Neural cell (in vitro differentiated cells): ENCODE measurements at regions not wholly inside any gene's neighbourhood (a gene's known extent, or its start where the extent isn't known, plus 50 kb on each side); places are given as distances from the start of the nearest gene placed in this dataset.

Experiments used
- H2AFZ ChIP-seq: fragments of 200-600, 300-800 bp; sonication (generic), shearing (Covaris generic); 2 replicates; pipeline ENCODE4 v1.6.0; 2014; ENCODE audit warnings: low read depth, mild to moderate bottlenecking, antibody characterized with exemption, low read length, moderate library complexity
- H3F3A ChIP-seq: fragments of 200-600 bp; shearing (Covaris generic); 2 replicates; pipeline ENCODE4 v1.6.1; 2016; ENCODE audit warnings: mild to moderate bottlenecking, moderate library complexity, mixed read lengths, antibody characterized with exemption, low read length; ENCODE audit not compliant: insufficient read depth, poor library complexity, severe bottlenecking
- H3K27ac ChIP-seq: fragments of 200-600, 300-800 bp; sonication (generic), shearing (Covaris generic); 2 replicates; pipeline ENCODE4 v1.5.1; 2014; ENCODE audit warnings: mild to moderate bottlenecking, low read length, moderate library complexity
- H3K27me3 ChIP-seq: fragments of 300-800, 200-600 bp; sonication (generic), shearing (Covaris generic); 2 replicates; pipeline ENCODE4 v1.6.0; 2014; ENCODE audit warnings: mild to moderate bottlenecking, low read depth, low read length, moderate library complexity; ENCODE audit not compliant: insufficient read depth
- H3K36me3 ChIP-seq: fragments of 300-800, 200-600 bp; sonication (generic), shearing (Covaris generic); 2 replicates; pipeline ENCODE4 v1.5.1; 2014; ENCODE audit warnings: mild to moderate bottlenecking, antibody characterized with exemption, low read length, moderate library complexity; ENCODE audit not compliant: insufficient read depth
- H3K4me2 ChIP-seq: fragments of 300-800, 200-600 bp; sonication (generic), shearing (Covaris generic); 2 replicates; pipeline ENCODE4 v1.6.0; 2014; ENCODE audit warnings: mild to moderate bottlenecking, low read length
- H3K4me3 ChIP-seq: fragments of 300-800, 200-600 bp; sonication (generic), shearing (Covaris generic); 2 replicates; pipeline ENCODE4 v1.5.1; 2014; ENCODE audit warnings: mild to moderate bottlenecking, low read length, moderate library complexity
- H3K79me2 ChIP-seq: fragments of 200-600 bp; shearing (Covaris generic); replicated peaks from 2 replicates; pipeline ENCODE4 v1.6.0; 2014; ENCODE audit warnings: mild to moderate bottlenecking, low read length, moderate library complexity; ENCODE audit not compliant: insufficient read depth
- H3K9ac ChIP-seq: fragments of 300-800, 200-600 bp; sonication (generic), shearing (Covaris generic); 2 replicates; pipeline ENCODE4 v1.6.1; 2016; ENCODE audit warnings: mild to moderate bottlenecking, low read length, mixed read lengths
- H3K9me2 ChIP-seq: fragments of 200-600 bp; shearing (Covaris generic); 2 replicates; pipeline ENCODE4 v1.6.1; 2016; ENCODE audit warnings: mild to moderate bottlenecking, low read length, mixed read lengths; ENCODE audit not compliant: insufficient read depth
- H3K9me3 ChIP-seq: fragments of 200-600, 300-800 bp; sonication (generic), shearing (Covaris generic); 2 replicates; pipeline ENCODE4 v1.6.1; 2016; ENCODE audit warnings: mild to moderate bottlenecking, mixed run types, low read length, moderate library complexity, mixed read lengths
- H4K20me1 ChIP-seq: fragments of 200-600 bp; shearing (Covaris generic); 2 replicates; pipeline ENCODE4 v1.6.1; 2016; ENCODE audit warnings: mild to moderate bottlenecking, mixed run types; ENCODE audit not compliant: insufficient read depth
- EP300 ChIP-seq: fragments of 450-650 bp; conservative IDR thresholded peaks from 2 replicates; pipeline ENCODE4 v1.6.1; 2014; ENCODE audit warnings: antibody characterized with exemption, mild to moderate bottlenecking, moderate library complexity; ENCODE audit not compliant: poor library complexity, severe bottlenecking
- EZH2 ChIP-seq: fragments of 200-600, 300-800 bp; shearing (Covaris generic), sonication (generic); IDR thresholded peaks from 2 replicates; pipeline ENCODE4 v1.6.1; 2014; ENCODE audit warnings: antibody characterized with exemption, low read length, borderline replicate concordance, mild to moderate bottlenecking; ENCODE audit not compliant: insufficient read depth, poor library complexity, severe bottlenecking
- MXI1 ChIP-seq: fragments of 450-650 bp; conservative IDR thresholded peaks from 2 replicates; pipeline ENCODE4 v1.6.1; 2014; ENCODE audit warnings: antibody characterized with exemption, mild to moderate bottlenecking; ENCODE audit not compliant: poor library complexity, severe bottlenecking
- POLR2AphosphoS5 ChIP-seq: IDR thresholded peaks from 2 replicates; pipeline ENCODE4 v1.6.1; 2012
- RAD21 ChIP-seq: fragments of 450-650 bp; conservative IDR thresholded peaks from 2 replicates; pipeline ENCODE4 v1.6.1; 2014; ENCODE audit warnings: antibody characterized with exemption, mild to moderate bottlenecking, moderate library complexity
- SMC3 ChIP-seq: fragments of 450-650 bp; conservative IDR thresholded peaks from 2 replicates; pipeline ENCODE4 v1.6.1; 2014; ENCODE audit warnings: antibody characterized with exemption, mild to moderate bottlenecking, moderate library complexity; ENCODE audit not compliant: poor library complexity
- TAF1 ChIP-seq: IDR thresholded peaks from 2 replicates; pipeline ENCODE4 v1.6.1; 2012; ENCODE audit warnings: low read depth
- TF ChIP-seq, protein P1 (sequence below): IDR thresholded peaks from 2 replicates; pipeline ENCODE4 v1.6.1; 2012; ENCODE audit warnings: borderline replicate concordance
- TF ChIP-seq, protein P2 (sequence below): fragments of 450-650 bp; IDR thresholded peaks from 2 replicates; pipeline ENCODE4 v1.5.1; 2014; ENCODE audit warnings: antibody characterized with exemption, mild to moderate bottlenecking, moderate library complexity; ENCODE audit not compliant: poor library complexity, severe bottlenecking

DNA sequence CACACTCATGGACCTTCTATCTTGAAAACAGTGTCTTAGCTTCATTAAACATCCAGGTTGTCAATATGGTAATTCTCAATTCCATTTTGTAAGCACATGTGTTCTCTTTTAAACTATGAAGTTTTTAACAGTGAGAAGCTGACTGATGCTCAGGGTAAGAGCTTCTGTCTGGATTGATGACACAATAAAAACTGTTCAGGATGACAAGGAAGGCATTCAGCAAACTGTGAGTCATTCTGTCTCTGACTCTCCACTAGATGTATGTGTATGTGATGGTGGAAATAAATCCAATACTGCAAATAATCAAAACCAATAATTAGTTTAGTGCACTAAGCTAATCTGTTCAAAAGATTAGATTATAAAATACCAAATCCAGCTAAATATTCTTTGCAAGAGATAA is 115.3 kb upstream of the ARX start:
- no peak overlapping the region for H3K4me2 ChIP-seq
- H3K36me3 ChIP-seq = no peaks in the 10 kb centered on the region
- no peak overlapping the region for H3K27ac ChIP-seq
- H3K4me3 ChIP-seq = no peak overlapping the region
- no peaks in the 10 kb centered on the region for H3K9me2 ChIP-seq
- TF ChIP-seq, protein P1, sequence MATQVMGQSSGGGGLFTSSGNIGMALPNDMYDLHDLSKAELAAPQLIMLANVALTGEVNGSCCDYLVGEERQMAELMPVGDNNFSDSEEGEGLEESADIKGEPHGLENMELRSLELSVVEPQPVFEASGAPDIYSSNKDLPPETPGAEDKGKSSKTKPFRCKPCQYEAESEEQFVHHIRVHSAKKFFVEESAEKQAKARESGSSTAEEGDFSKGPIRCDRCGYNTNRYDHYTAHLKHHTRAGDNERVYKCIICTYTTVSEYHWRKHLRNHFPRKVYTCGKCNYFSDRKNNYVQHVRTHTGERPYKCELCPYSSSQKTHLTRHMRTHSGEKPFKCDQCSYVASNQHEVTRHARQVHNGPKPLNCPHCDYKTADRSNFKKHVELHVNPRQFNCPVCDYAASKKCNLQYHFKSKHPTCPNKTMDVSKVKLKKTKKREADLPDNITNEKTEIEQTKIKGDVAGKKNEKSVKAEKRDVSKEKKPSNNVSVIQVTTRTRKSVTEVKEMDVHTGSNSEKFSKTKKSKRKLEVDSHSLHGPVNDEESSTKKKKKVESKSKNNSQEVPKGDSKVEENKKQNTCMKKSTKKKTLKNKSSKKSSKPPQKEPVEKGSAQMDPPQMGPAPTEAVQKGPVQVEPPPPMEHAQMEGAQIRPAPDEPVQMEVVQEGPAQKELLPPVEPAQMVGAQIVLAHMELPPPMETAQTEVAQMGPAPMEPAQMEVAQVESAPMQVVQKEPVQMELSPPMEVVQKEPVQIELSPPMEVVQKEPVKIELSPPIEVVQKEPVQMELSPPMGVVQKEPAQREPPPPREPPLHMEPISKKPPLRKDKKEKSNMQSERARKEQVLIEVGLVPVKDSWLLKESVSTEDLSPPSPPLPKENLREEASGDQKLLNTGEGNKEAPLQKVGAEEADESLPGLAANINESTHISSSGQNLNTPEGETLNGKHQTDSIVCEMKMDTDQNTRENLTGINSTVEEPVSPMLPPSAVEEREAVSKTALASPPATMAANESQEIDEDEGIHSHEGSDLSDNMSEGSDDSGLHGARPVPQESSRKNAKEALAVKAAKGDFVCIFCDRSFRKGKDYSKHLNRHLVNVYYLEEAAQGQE = no peak
- no peak for TF ChIP-seq TAF1
- no peak for TF ChIP-seq SMC3
- TF ChIP-seq EP300 = no peak
- no peak for TF ChIP-seq POLR2AphosphoS5
- no peak for TF ChIP-seq RAD21
- TF ChIP-seq, protein P2, sequence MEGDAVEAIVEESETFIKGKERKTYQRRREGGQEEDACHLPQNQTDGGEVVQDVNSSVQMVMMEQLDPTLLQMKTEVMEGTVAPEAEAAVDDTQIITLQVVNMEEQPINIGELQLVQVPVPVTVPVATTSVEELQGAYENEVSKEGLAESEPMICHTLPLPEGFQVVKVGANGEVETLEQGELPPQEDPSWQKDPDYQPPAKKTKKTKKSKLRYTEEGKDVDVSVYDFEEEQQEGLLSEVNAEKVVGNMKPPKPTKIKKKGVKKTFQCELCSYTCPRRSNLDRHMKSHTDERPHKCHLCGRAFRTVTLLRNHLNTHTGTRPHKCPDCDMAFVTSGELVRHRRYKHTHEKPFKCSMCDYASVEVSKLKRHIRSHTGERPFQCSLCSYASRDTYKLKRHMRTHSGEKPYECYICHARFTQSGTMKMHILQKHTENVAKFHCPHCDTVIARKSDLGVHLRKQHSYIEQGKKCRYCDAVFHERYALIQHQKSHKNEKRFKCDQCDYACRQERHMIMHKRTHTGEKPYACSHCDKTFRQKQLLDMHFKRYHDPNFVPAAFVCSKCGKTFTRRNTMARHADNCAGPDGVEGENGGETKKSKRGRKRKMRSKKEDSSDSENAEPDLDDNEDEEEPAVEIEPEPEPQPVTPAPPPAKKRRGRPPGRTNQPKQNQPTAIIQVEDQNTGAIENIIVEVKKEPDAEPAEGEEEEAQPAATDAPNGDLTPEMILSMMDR = no peak
- TF ChIP-seq EZH2 = no peak
- TF ChIP-seq MXI1 = no peak
- H4K20me1 ChIP-seq = no peaks in the 10 kb centered on the region
- H3K9ac ChIP-seq = no peak overlapping the region
- H3F3A ChIP-seq = no peaks in the 10 kb centered on the region
- H3K27me3 ChIP-seq = no peaks in the 10 kb centered on the region
- no peaks in the 10 kb centered on the region for H3K79me2 ChIP-seq
- H2AFZ ChIP-seq = no peak overlapping the region
- H3K9me3 ChIP-seq = no peaks in the 10 kb centered on the region

DNA sequence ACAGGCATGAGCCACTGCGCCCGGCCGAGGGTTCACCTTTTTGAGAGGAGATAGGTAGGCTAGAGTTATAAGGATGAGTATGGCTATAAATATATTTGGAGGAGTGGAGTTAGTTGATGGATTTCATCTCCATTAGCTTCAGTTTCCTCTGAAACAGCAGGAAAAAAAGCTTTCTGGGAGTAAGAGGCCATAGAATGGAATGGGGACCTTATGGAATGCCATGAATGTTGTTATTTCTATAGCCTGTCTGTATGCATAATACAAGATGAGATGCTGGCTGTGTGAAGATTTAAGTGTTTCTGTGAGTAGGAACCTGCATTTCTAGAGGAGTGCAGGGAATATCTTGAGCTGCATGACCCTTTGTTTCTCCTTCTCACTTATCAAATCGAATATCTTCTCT is 114.9 kb upstream of the ARX start:
- no peak overlapping the region for H3K27ac ChIP-seq
- no peaks in the 10 kb centered on the region for H3K79me2 ChIP-seq
- H4K20me1 ChIP-seq = no peaks in the 10 kb centered on the region
- TF ChIP-seq RAD21 (no peak), SMC3 (no peak), EP300 (no peak), EZH2 (no peak), TAF1 (no peak), MXI1 (no peak), POLR2AphosphoS5 (no peak)
- TF ChIP-seq, protein P1 = no peak
- TF ChIP-seq, protein P2 = no peak
- H3K4me2 ChIP-seq = no peak overlapping the region
- H3K9ac ChIP-seq = no peak overlapping the region
- no peak overlapping the region for H2AFZ ChIP-seq
- H3K9me2 ChIP-seq = no peaks in the 10 kb centered on the region
- no peaks in the 10 kb centered on the region for H3K27me3 ChIP-seq
- H3F3A ChIP-seq = no peaks in the 10 kb centered on the region
- H3K36me3 ChIP-seq = no peaks in the 10 kb centered on the region
- no peaks in the 10 kb centered on the region for H3K9me3 ChIP-seq
- H3K4me3 ChIP-seq = no peak overlapping the region
